PC-9 (cell line): ENCODE measurements at regions not wholly inside any gene's neighbourhood (a gene's known extent, or its start where the extent isn't known, plus 50 kb on each side); places are given as distances from the start of the nearest gene placed in this dataset.

Experiments
- CTCF ChIP-seq: fragments of 200-600 bp; sonication (generic); conservative IDR thresholded peaks from 2 replicates; pipeline ENCODE4 v1.6.1; 2017; ENCODE audit warnings: mixed run types, antibody characterized with exemption, mild to moderate bottlenecking, moderate library complexity
- EZH2 ChIP-seq: fragments of 200-600 bp; sonication (generic); IDR thresholded peaks from 2 replicates; pipeline ENCODE4 v1.8.0; 2017; ENCODE audit warnings: antibody characterized with exemption, low read depth

DNA sequence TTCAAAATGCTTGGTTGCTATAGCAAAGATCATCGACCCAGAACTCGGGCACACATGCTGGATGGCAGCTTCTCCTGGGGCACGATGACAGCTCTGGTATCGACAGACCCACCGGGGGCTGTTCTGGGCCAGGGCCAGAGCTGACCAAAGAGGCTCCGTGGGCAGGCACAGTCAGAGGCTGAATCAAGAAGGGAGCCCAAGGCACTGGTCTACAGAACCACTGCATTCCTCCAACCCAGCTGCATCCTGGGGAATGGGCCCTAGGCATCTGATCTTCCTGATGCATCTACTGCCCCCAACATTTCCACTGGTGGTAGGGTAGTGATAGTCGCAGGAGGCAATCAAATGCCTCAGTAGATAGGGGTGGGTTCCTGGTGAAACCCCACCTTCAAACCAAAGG is 470.3 kb downstream of the TBC1D22A start:
- no peak for TF ChIP-seq CTCF
- no peak for TF ChIP-seq EZH2
